SK-N-MC (cell line): ENCODE measurements at regions not wholly inside any gene's neighbourhood (a gene's known extent, or its start where the extent isn't known, plus 50 kb on each side); places are given as distances from the start of the nearest gene placed in this dataset.

Experiments used
- DNase-seq: peaks from one replicate; pipeline ENCODE4 v3.0.0-alpha.2; 2011; ENCODE audit warnings: low read depth, low spot score
- H3K27ac ChIP-seq: fragments of 200-600 bp; sonication (generic); 2 replicates; pipeline ENCODE4 v1.5.1; 2016; ENCODE audit warnings: mixed run types
- H3K36me3 ChIP-seq: fragments of 200-600 bp; sonication (generic); 2 replicates; pipeline ENCODE4 v1.6.1; 2017; ENCODE audit warnings: antibody characterized with exemption, low read length, mixed read lengths; ENCODE audit not compliant: insufficient read depth
- H3K4me3 ChIP-seq: fragments of 200-600 bp; sonication (generic); 2 replicates; pipeline ENCODE4 v1.5.1; 2016
- H3K9ac ChIP-seq: fragments of 200-600 bp; sonication (generic); 2 replicates; pipeline ENCODE4 v1.8.0; 2017; ENCODE audit warnings: mixed run types, mixed read lengths; ENCODE audit not compliant: insufficient read length
- H3K9me3 ChIP-seq: fragments of 200-600 bp; sonication (generic); 2 replicates; pipeline ENCODE4 v1.6.1; 2017; ENCODE audit warnings: low read depth, mild to moderate bottlenecking, antibody characterized with exemption, low read length, moderate library complexity, mixed read lengths
- EZH2 ChIP-seq: fragments of 200-600 bp; sonication (generic); IDR thresholded peaks from one replicate; pipeline ENCODE4 v1.6.1; 2017; ENCODE audit warnings: antibody characterized with exemption
- FOXP2 ChIP-seq: optimal IDR thresholded peaks from 2 replicates; pipeline ENCODE3; 2011; ENCODE audit warnings: mild to moderate bottlenecking, moderate library complexity; ENCODE audit not compliant: insufficient read depth; ENCODE audit errors: extremely low read length, control extremely low read depth
- POLR2AphosphoS5 ChIP-seq: IDR thresholded peaks from 2 replicates; pipeline ENCODE4 v1.6.1; 2012; ENCODE audit warnings: mild to moderate bottlenecking, low read depth, low read length, borderline replicate concordance

DNA sequence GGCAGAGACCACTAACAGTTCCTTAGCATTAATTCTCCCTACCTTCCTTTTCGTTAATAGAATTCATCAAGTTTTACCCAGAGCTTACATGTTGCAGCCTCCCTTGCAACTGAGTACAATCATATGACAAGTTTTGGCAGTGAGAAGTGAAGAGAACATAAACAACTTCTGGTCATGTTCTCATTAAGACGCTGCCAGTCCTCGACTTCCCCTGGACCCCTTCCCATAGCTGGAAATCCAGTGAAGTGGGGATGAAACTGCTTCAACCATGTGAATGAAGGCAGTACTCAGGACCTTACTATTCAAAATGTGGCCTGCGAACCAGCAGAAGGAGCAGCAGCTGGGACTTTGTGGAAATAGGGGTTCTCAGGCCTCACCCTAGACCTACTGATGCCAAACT, 133.9 kb downstream of the SPTSSA start:
- H3K9ac ChIP-seq = no peak overlapping the region
- no peak overlapping the region for H3K27ac ChIP-seq
- no peak for DNase-seq
- H3K4me3 ChIP-seq = no peak overlapping the region
- no peaks in the 10 kb centered on the region for H3K9me3 ChIP-seq
- no peak for TF ChIP-seq EZH2
- TF ChIP-seq FOXP2 = no peak
- TF ChIP-seq POLR2AphosphoS5 = no peak
- H3K36me3 ChIP-seq = no peaks in the 10 kb centered on the region

DNA sequence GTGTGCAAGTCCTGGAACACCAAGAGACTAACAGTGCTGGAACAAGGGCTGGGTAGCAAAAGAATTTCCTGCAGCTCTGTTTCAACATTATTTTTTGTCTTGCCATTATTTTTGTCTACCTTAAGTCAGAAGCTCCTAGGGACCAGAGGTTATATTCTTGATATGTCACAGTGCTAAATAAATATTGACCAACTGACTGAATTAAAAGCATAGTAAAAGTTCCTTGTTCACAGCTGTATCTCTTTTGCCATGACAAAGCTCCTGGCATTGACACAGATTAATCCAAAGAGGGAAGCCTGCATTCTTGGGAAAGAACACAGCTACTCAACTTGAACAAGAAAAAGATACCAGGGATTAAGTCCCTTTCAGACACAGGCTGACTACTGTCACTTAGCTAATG, 136.5 kb downstream of the SPTSSA start:
- no peak overlapping the region for H3K27ac ChIP-seq
- no peaks in the 10 kb centered on the region for H3K9me3 ChIP-seq
- DNase-seq = no peak
- H3K36me3 ChIP-seq = no peaks in the 10 kb centered on the region
- H3K4me3 ChIP-seq = no peak overlapping the region
- H3K9ac ChIP-seq = no peak overlapping the region
- no peak for TF ChIP-seq POLR2AphosphoS5
- TF ChIP-seq FOXP2 = no peak
- TF ChIP-seq EZH2 = no peak

DNA sequence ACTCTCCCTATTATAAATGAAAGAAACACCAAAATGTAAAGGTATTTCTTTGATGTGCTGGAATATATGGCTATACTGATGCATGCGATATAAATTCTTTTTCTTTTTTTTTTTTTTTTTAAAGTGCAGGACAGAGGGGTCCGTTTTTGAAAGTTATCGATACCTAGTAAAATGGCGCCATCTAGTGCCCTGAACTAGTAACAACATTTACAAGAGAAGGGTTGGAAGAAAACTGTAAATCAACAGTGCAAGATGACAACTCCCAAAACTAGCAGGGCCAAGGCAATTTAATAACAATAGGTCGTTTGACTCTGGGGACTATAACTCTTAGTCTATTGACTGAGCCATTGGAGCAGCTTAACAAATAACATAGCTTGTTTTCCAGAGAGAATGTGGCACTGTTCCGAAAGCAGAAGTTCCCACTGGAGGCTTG, 137.7 kb downstream of the SPTSSA start:
- H3K27ac ChIP-seq = no peak overlapping the region
- H3K9me3 ChIP-seq = no peaks in the 10 kb centered on the region
- no peak for TF ChIP-seq EZH2
- TF ChIP-seq FOXP2 = no peak
- TF ChIP-seq POLR2AphosphoS5 = no peak
- H3K4me3 ChIP-seq = no peak overlapping the region; the same call in 1 of the 2 replicates
- H3K9ac ChIP-seq = no peak overlapping the region
- H3K36me3 ChIP-seq = no peaks in the 10 kb centered on the region
- DNase-seq = peak; percentile 39

DNA sequence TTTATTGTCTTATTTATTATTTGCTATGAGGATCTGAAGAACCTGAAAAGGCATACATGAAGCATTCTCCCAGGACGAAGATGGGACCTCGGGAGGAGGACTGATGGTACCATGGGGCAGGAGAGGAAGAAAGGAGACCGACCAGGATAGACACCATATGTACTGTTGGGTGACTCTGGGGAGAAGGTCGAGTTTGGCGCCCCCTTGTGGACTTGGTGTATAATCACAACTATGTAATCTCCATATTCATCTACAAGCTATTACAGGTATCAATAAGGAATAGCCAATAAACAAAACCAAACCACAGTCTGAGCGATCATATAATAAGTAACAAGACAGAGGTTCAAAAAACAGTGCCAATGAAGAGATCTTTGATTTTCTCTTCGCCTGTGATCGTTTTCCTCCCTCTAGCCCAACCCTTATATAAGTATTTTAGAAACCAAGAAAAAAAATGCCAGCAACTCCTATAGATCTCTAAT, 139.1 kb downstream of the SPTSSA start:
- TF ChIP-seq FOXP2 = no peak
- no peak for TF ChIP-seq EZH2
- TF ChIP-seq POLR2AphosphoS5 = no peak
- peak; percentile 37 for DNase-seq
- no peaks in the 10 kb centered on the region for H3K36me3 ChIP-seq
- H3K9me3 ChIP-seq = no peaks in the 10 kb centered on the region
- no peak overlapping the region for H3K9ac ChIP-seq
- no peak overlapping the region for H3K27ac ChIP-seq
- peak overlapping the region; percentile 42; the same call in 1 of the 2 replicates for H3K4me3 ChIP-seq

DNA sequence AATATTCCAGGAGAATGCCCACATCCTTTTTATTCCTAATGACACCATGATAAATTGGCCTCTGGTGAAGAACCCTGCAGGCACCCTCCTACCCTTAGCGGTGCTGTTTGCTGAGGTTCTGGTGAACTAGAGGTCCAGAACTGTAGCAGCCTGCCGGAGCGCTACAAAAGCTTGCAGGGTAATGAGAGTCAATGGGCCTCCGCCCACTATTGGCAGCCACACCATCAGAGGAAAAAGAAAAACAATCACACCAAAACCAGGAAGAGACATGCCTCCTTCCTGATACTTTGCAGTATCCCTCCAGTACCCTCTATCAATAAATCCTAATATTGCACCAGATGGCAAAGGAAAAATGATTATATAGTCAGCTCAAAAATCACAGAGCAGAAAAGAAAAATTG, 142.9 kb downstream of the SPTSSA start:
- no peak overlapping the region for H3K9ac ChIP-seq
- DNase-seq = no peak
- H3K9me3 ChIP-seq = no peaks in the 10 kb centered on the region
- TF ChIP-seq POLR2AphosphoS5 = no peak
- TF ChIP-seq FOXP2 = no peak
- no peak for TF ChIP-seq EZH2
- H3K27ac ChIP-seq = no peak overlapping the region
- H3K4me3 ChIP-seq = no peak overlapping the region
- H3K36me3 ChIP-seq = no peaks in the 10 kb centered on the region

DNA sequence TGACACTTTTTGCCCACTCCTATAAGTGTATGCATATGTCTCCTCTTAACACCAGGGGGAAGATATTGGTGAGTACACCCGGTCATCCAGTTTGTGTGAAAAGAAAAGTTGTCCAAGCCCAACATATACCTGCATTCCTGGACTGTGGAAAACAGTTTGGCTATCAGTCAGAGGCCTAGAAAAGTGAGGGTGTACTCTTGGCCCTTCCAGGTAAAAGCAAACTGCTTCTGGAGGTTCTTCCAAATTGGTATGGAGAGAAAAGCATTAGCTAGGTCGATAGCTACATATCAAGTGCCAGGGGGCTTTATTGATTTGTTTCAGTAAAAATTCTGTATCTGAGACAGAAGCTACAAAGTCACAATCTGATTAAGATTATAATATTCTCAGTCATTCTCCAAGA, 144.0 kb downstream of the SPTSSA start:
- Histone ChIP-seq H3K27ac (no peak overlapping the region), H3K36me3 (no peaks in the 10 kb centered on the region), H3K4me3 (no peak overlapping the region), H3K9me3 (no peaks in the 10 kb centered on the region), H3K9ac (no peak overlapping the region)
- no peak for DNase-seq
- TF ChIP-seq EZH2 (no peak), FOXP2 (no peak), POLR2AphosphoS5 (no peak)

DNA sequence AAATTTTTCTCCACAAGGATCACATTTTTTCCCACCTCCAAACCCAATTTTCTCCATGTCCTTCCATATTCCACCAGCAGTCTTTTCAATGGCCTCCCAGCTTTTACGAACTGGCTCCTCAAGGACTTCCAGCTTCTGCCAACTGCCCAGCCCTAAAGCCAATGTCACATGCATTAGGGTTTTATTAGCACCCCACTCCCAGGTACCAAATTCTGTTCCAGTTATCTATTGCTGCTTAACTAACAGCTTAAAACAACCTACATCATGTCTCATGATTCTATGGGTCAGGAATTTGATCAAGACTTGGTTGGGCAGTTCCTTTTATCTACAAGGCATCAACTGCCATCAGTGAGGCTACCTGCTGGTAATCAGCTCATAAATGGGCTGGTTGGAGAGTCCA, 151.3 kb downstream of the SPTSSA start:
- Histone ChIP-seq H3K4me3 (no peak overlapping the region), H3K27ac (no peak overlapping the region), H3K36me3 (no peaks in the 10 kb centered on the region), H3K9ac (no peak overlapping the region), H3K9me3 (no peaks in the 10 kb centered on the region)
- no peak for DNase-seq
- TF ChIP-seq FOXP2 (no peak), EZH2 (no peak), POLR2AphosphoS5 (no peak)

DNA sequence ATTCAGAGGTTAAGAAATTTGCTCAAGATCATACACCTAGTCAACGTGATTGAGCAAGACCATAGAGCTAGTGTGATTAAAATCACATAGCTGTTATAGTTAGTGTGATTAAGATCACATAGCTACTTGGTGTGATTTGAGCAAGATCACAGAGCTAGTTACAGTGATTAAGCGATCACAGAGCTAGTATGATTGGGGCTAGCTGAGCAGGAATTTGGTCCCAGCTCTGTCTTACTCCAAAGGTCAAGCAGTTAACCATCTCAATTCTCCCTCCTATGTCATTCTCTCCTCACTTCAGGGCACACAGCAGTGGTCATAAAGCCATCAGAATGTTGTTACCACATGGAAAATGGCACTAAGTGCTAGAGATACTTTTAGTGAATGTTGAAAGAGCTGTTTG, 158.2 kb downstream of the SPTSSA start:
- Histone ChIP-seq H3K36me3 (no peaks in the 10 kb centered on the region), H3K4me3 (no peak overlapping the region), H3K27ac (no peak overlapping the region), H3K9ac (no peak overlapping the region), H3K9me3 (no peaks in the 10 kb centered on the region)
- no peak for TF ChIP-seq POLR2AphosphoS5
- TF ChIP-seq FOXP2 = no peak
- no peak for TF ChIP-seq EZH2
- DNase-seq = no peak

DNA sequence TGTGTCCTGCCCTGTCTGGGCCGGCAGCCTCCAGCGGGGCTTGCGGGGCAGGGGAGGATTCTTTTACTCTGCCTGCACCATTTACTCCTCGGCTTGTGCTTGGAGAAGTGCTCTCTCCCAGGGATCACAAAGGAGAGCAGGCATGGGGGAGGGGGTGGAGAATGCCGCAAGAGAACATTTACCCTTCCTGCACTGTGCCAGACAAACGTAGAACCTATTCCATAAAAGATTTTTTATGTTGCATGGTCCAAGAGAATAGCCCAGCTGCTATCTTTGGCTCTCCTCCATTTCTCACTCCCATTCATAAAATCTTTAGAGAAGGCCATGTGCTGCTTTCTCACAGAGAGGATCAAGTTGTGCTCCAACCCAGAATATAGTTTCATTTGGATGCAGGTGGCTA, 159.4 kb downstream of the SPTSSA start:
- TF ChIP-seq EZH2 (no peak), FOXP2 (no peak), POLR2AphosphoS5 (no peak)
- H3K4me3 ChIP-seq = no peak overlapping the region
- H3K9ac ChIP-seq = no peak overlapping the region
- DNase-seq = no peak
- no peaks in the 10 kb centered on the region for H3K36me3 ChIP-seq
- no peak overlapping the region for H3K27ac ChIP-seq
- H3K9me3 ChIP-seq = no peaks in the 10 kb centered on the region
